GM23338 (cell line): ENCODE measurements at regions not wholly inside any gene's neighbourhood (a gene's known extent, or its start where the extent isn't known, plus 50 kb on each side); places are given as distances from the start of the nearest gene placed in this dataset.

Source experiments
- ATAC-seq: fragments of 200-7000 bp; cut with Tn5 transposase; 3 replicates; pipeline ENCODE4 v1.9.1; 2020
- DNase-seq: peaks from one replicate; pipeline ENCODE4 v3.0.0-alpha.2; 2015; ENCODE audit warnings: low spot score
- H2AFZ ChIP-seq: fragments of 200-600 bp; sonication (generic); 2 replicates; pipeline ENCODE4 v1.8.0; 2016; ENCODE audit warnings: antibody characterized with exemption, mild to moderate bottlenecking, moderate library complexity
- H3F3A ChIP-seq: fragments of 200-600 bp; sonication (generic); replicated peaks from 2 replicates; pipeline ENCODE4 v1.8.0; 2017; ENCODE audit warnings: antibody characterized with exemption, mixed run types, low read depth
- H3K27ac ChIP-seq: fragments of 200-600 bp; sonication (generic); 2 replicates; pipeline ENCODE4 v1.6.1; 2016; ENCODE audit warnings: low read depth
- H3K27me3 ChIP-seq: fragments of 200-600 bp; sonication (generic); 2 replicates; pipeline ENCODE4 v1.8.0; 2016; ENCODE audit warnings: mild to moderate bottlenecking, mixed run types, moderate library complexity; ENCODE audit not compliant: insufficient read depth
- H3K36me3 ChIP-seq: fragments of 200-600 bp; sonication (generic); 2 replicates; pipeline ENCODE4 v1.8.0; 2016; ENCODE audit warnings: mild to moderate bottlenecking; ENCODE audit not compliant: insufficient read depth
- H3K4me1 ChIP-seq: fragments of 200-600 bp; sonication (generic); 2 replicates; pipeline ENCODE4 v1.8.0; 2016; ENCODE audit warnings: mild to moderate bottlenecking, moderate library complexity; ENCODE audit not compliant: insufficient read depth
- H3K4me2 ChIP-seq: fragments of 200-600 bp; sonication (generic); 2 replicates; pipeline ENCODE4 v1.7.1; 2017; ENCODE audit warnings: mixed run types
- H3K4me3 ChIP-seq: fragments of 200-600 bp; sonication (generic); 2 replicates; pipeline ENCODE4 v1.6.1; 2016; ENCODE audit warnings: mixed run types
- H3K79me2 ChIP-seq: fragments of 200-600 bp; sonication (generic); replicated peaks from 2 replicates; pipeline ENCODE4 v1.8.0; 2017; ENCODE audit warnings: mild to moderate bottlenecking; ENCODE audit not compliant: insufficient read depth
- H3K9me2 ChIP-seq: fragments of 200-600 bp; sonication (generic); 2 replicates; pipeline ENCODE4 v1.8.0; 2017; ENCODE audit not compliant: insufficient read depth
- H4K20me1 ChIP-seq: fragments of 200-600 bp; sonication (generic); replicated peaks from 2 replicates; pipeline ENCODE4 v1.8.0; 2017; ENCODE audit warnings: mild to moderate bottlenecking; ENCODE audit not compliant: insufficient read depth
- H3K27ac Mint-ChIP-seq: 2 replicates; pipeline ENCODE4 v1.8.0; 2020; ENCODE audit warnings: inconsistent platforms, mild to moderate bottlenecking, moderate library complexity, mixed read lengths
- H3K27me3 Mint-ChIP-seq: 3 replicates; pipeline ENCODE4 v1.8.0; 2022; ENCODE audit warnings: low read depth, mild to moderate bottlenecking, moderate library complexity, mixed read lengths, inconsistent platforms; ENCODE audit not compliant: insufficient read depth, poor library complexity
- H3K36me3 Mint-ChIP-seq: 3 replicates; pipeline ENCODE4 v1.8.0; 2021; ENCODE audit warnings: low read depth, mild to moderate bottlenecking, inconsistent platforms, moderate library complexity, mixed read lengths
- H3K4me1 Mint-ChIP-seq: 3 replicates; pipeline ENCODE4 v1.8.0; 2020; ENCODE audit warnings: mild to moderate bottlenecking, inconsistent platforms, mixed read lengths
- H3K4me3 Mint-ChIP-seq: 3 replicates; pipeline ENCODE4 v1.8.0; 2021; ENCODE audit warnings: moderate library complexity, mild to moderate bottlenecking, inconsistent platforms, mixed read lengths
- H3K9me3 Mint-ChIP-seq: 3 replicates; pipeline ENCODE4 v1.8.0; 2020; ENCODE audit warnings: moderate library complexity, mild to moderate bottlenecking, inconsistent platforms, mixed read lengths
- CREB1 ChIP-seq: fragments of 250-450 bp; sonication (Bioruptor Pico); IDR thresholded peaks from 2 replicates; pipeline ENCODE4 v1.5.0; 2020; ENCODE audit warnings: low read depth, mild to moderate bottlenecking, moderate library complexity
- CTCF ChIP-seq, 2 experiments: fragments of 200-600 bp in 1 of 2; sonication (generic) in 1 of 2; conservative IDR thresholded peaks; 2 replicates each; pipeline versions ENCODE4 v1.5.1 to v1.6.1; 2016 to 2017; ENCODE audit warnings: antibody characterized with exemption in 2 of 2, low read depth in 2 of 2, mild to moderate bottlenecking in 2 of 2, moderate library complexity in 1 of 2
- ETS1 ChIP-seq: IDR thresholded peaks from 2 replicates; pipeline ENCODE4 v1.6.1; 2016; ENCODE audit warnings: antibody characterized with exemption
- POLR2AphosphoS5 ChIP-seq: IDR thresholded peaks from 2 replicates; pipeline ENCODE4 v1.6.1; 2016; ENCODE audit warnings: antibody characterized with exemption, low read depth
- STAT1 ChIP-seq: IDR thresholded peaks from one replicate; pipeline ENCODE4 v1.6.1; 2016; ENCODE audit warnings: antibody characterized with exemption; ENCODE audit not compliant: unreplicated experiment
- ZNF114 ChIP-seq: fragments of 250-450 bp; sonication (Bioruptor Pico); IDR thresholded peaks from 2 replicates; pipeline ENCODE4 v1.5.0; 2020; ENCODE audit warnings: mild to moderate bottlenecking, moderate library complexity
- ZNF331 ChIP-seq: fragments of 250-450 bp; sonication (Bioruptor Pico); IDR thresholded peaks from 2 replicates; pipeline ENCODE4 v1.5.0; 2020; ENCODE audit warnings: low read depth, mild to moderate bottlenecking, moderate library complexity
- TF ChIP-seq, protein P1 (sequence below): IDR thresholded peaks from one replicate; pipeline ENCODE4 v1.6.1; 2018; ENCODE audit warnings: antibody characterized with exemption; ENCODE audit not compliant: unreplicated experiment
- TF ChIP-seq, protein P2 (sequence below): fragments of 250-450 bp; sonication (Bioruptor Pico); IDR thresholded peaks from 2 replicates; pipeline ENCODE4 v1.5.0; 2020; ENCODE audit warnings: mild to moderate bottlenecking, moderate library complexity

GRCh38 chr6:25186919-25187318 lies 92.3 kb upstream of the CARMIL1 start:
- H3K9me3 Mint-ChIP-seq: no peaks in the 10 kb centered on the region
- Histone ChIP-seq H2AFZ (no peak overlapping the region), H3K9me2 (no peaks in the 10 kb centered on the region), H3K4me2 (no peak overlapping the region), H3K4me3 (no peak overlapping the region), H3K36me3 (no peaks in the 10 kb centered on the region), H3K79me2 (no peaks in the 10 kb centered on the region), H3K4me1 (no peaks in the 10 kb centered on the region), H3F3A (no peaks in the 10 kb centered on the region), H3K27me3 (no peaks in the 10 kb centered on the region), H4K20me1 (no peaks in the 10 kb centered on the region), H3K27ac (no peak overlapping the region)
- H3K27me3 Mint-ChIP-seq: no peaks in the 10 kb centered on the region
- H3K36me3 Mint-ChIP-seq: no peaks in the 10 kb centered on the region
- TF ChIP-seq ZNF114: no peak
- TF ChIP-seq, protein P1, sequence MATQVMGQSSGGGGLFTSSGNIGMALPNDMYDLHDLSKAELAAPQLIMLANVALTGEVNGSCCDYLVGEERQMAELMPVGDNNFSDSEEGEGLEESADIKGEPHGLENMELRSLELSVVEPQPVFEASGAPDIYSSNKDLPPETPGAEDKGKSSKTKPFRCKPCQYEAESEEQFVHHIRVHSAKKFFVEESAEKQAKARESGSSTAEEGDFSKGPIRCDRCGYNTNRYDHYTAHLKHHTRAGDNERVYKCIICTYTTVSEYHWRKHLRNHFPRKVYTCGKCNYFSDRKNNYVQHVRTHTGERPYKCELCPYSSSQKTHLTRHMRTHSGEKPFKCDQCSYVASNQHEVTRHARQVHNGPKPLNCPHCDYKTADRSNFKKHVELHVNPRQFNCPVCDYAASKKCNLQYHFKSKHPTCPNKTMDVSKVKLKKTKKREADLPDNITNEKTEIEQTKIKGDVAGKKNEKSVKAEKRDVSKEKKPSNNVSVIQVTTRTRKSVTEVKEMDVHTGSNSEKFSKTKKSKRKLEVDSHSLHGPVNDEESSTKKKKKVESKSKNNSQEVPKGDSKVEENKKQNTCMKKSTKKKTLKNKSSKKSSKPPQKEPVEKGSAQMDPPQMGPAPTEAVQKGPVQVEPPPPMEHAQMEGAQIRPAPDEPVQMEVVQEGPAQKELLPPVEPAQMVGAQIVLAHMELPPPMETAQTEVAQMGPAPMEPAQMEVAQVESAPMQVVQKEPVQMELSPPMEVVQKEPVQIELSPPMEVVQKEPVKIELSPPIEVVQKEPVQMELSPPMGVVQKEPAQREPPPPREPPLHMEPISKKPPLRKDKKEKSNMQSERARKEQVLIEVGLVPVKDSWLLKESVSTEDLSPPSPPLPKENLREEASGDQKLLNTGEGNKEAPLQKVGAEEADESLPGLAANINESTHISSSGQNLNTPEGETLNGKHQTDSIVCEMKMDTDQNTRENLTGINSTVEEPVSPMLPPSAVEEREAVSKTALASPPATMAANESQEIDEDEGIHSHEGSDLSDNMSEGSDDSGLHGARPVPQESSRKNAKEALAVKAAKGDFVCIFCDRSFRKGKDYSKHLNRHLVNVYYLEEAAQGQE: no peak
- no peak for TF ChIP-seq POLR2AphosphoS5
- no peak for TF ChIP-seq ZNF331 (CRISPR knock-in tag)
- no peak for TF ChIP-seq CTCF (conservative IDR thresholded peaks at IDR 0.05; ENCODE audit: low read depth in 2 of 2)
- no peak for TF ChIP-seq ETS1
- TF ChIP-seq CREB1 (CRISPR knock-in tag): no peak
- TF ChIP-seq, protein P2, sequence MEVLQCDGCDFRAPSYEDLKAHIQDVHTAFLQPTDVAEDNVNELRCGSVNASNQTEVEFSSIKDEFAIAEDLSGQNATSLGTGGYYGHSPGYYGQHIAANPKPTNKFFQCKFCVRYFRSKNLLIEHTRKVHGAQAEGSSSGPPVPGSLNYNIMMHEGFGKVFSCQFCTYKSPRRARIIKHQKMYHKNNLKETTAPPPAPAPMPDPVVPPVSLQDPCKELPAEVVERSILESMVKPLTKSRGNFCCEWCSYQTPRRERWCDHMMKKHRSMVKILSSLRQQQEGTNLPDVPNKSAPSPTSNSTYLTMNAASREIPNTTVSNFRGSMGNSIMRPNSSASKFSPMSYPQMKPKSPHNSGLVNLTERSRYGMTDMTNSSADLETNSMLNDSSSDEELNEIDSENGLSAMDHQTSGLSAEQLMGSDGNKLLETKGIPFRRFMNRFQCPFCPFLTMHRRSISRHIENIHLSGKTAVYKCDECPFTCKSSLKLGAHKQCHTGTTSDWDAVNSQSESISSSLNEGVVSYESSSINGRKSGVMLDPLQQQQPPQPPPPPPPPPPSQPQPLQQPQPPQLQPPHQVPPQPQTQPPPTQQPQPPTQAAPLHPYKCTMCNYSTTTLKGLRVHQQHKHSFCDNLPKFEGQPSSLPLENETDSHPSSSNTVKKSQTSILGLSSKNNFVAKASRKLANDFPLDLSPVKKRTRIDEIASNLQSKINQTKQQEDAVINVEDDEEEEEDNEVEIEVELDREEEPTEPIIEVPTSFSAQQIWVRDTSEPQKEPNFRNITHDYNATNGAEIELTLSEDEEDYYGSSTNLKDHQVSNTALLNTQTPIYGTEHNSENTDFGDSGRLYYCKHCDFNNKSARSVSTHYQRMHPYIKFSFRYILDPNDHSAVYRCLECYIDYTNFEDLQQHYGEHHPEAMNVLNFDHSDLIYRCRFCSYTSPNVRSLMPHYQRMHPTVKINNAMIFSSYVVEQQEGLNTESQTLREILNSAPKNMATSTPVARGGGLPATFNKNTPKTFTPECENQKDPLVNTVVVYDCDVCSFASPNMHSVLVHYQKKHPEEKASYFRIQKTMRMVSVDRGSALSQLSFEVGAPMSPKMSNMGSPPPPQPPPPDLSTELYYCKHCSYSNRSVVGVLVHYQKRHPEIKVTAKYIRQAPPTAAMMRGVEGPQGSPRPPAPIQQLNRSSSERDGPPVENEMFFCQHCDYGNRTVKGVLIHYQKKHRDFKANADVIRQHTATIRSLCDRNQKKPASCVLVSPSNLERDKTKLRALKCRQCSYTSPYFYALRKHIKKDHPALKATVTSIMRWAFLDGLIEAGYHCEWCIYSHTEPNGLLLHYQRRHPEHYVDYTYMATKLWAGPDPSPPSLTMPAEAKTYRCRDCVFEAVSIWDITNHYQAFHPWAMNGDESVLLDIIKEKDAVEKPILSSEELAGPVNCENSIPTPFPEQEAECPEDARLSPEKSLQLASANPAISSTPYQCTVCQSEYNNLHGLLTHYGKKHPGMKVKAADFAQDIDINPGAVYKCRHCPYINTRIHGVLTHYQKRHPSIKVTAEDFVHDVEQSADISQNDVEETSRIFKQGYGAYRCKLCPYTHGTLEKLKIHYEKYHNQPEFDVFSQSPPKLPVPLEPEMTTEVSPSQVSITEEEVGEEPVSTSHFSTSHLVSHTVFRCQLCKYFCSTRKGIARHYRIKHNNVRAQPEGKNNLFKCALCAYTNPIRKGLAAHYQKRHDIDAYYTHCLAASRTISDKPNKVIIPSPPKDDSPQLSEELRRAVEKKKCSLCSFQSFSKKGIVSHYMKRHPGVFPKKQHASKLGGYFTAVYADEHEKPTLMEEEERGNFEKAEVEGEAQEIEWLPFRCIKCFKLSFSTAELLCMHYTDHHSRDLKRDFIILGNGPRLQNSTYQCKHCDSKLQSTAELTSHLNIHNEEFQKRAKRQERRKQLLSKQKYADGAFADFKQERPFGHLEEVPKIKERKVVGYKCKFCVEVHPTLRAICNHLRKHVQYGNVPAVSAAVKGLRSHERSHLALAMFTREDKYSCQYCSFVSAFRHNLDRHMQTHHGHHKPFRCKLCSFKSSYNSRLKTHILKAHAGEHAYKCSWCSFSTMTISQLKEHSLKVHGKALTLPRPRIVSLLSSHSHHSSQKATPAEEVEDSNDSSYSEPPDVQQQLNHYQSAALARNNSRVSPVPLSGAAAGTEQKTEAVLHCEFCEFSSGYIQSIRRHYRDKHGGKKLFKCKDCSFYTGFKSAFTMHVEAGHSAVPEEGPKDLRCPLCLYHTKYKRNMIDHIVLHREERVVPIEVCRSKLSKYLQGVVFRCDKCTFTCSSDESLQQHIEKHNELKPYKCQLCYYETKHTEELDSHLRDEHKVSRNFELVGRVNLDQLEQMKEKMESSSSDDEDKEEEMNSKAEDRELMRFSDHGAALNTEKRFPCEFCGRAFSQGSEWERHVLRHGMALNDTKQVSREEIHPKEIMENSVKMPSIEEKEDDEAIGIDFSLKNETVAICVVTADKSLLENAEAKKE (CRISPR knock-in tag): no peak
- TF ChIP-seq STAT1: no peak
- DNase-seq (no peak), ATAC-seq (no peak)
- H3K27ac Mint-ChIP-seq: no peak overlapping the region
- H3K4me1 Mint-ChIP-seq: no peaks in the 10 kb centered on the region
- H3K4me3 Mint-ChIP-seq: no peak overlapping the region
